HCT116 (cell line): ENCODE measurements at regions not wholly inside any gene's neighbourhood (a gene's known extent, or its start where the extent isn't known, plus 50 kb on each side); places are given as distances from the start of the nearest gene placed in this dataset.

ENCODE experiments used
- CEBPB ChIP-seq: IDR thresholded peaks from 2 replicates; pipeline ENCODE4 v1.6.1; 2012; ENCODE audit warnings: low read depth
- EGR1 ChIP-seq: IDR thresholded peaks from 2 replicates; pipeline ENCODE4 v1.6.1; 2012; ENCODE audit warnings: low read depth
- RAD21 ChIP-seq: IDR thresholded peaks from 2 replicates; pipeline ENCODE4 v1.6.1; 2012; ENCODE audit warnings: low read depth, mild to moderate bottlenecking
- SP1 ChIP-seq: IDR thresholded peaks from 2 replicates; pipeline ENCODE4 v1.6.1; 2012; ENCODE audit warnings: low read depth
- YY1 ChIP-seq: IDR thresholded peaks from 2 replicates; pipeline ENCODE4 v1.6.1; 2011; ENCODE audit warnings: low read length, low read depth, moderate library complexity, mild to moderate bottlenecking; ENCODE audit not compliant: insufficient replicate concordance; ENCODE audit errors: extremely low read depth
- TF ChIP-seq, protein P1 (sequence below), 3 experiments: fragments of 200-600 bp in 1 of 3; sonication (generic) in 1 of 3; IDR thresholded peaks in 2 of 3; conservative IDR thresholded peaks in 1 of 3; 2 replicates each; pipeline ENCODE4 v1.5.1; 2012 to 2017; ENCODE audit warnings: low read depth in 2 of 3, low read length in 2 of 3, antibody characterized with exemption in 1 of 3, borderline replicate concordance in 1 of 3, control low read depth in 1 of 3, mild to moderate bottlenecking in 1 of 3, mixed read lengths in 1 of 3, mixed run types in 1 of 3, moderate library complexity in 1 of 3; ENCODE audit not compliant: insufficient read depth in 1 of 3

DNA sequence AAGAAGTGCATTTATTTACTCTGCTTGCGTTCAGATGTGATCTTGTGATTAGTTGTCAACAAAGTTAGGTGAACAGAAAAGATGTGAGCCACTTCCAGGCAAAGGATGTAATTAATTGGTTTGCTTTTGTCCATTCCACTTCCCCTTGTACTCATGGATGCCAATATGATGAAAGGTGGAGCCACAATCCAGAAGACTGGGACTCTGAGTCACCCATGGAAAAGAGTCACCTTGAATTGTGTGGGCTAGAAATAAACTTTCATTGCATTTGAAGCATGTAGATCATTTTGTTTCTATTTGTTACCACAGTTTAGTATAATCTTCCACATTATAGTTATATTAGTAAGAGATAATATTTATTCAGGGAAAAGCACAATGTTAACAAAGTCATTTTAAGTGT is 684.2 kb downstream of the LTN1 start:
- TF ChIP-seq RAD21 = no peak
- no peak for TF ChIP-seq SP1
- TF ChIP-seq, protein P1, sequence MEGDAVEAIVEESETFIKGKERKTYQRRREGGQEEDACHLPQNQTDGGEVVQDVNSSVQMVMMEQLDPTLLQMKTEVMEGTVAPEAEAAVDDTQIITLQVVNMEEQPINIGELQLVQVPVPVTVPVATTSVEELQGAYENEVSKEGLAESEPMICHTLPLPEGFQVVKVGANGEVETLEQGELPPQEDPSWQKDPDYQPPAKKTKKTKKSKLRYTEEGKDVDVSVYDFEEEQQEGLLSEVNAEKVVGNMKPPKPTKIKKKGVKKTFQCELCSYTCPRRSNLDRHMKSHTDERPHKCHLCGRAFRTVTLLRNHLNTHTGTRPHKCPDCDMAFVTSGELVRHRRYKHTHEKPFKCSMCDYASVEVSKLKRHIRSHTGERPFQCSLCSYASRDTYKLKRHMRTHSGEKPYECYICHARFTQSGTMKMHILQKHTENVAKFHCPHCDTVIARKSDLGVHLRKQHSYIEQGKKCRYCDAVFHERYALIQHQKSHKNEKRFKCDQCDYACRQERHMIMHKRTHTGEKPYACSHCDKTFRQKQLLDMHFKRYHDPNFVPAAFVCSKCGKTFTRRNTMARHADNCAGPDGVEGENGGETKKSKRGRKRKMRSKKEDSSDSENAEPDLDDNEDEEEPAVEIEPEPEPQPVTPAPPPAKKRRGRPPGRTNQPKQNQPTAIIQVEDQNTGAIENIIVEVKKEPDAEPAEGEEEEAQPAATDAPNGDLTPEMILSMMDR (IDR thresholded peaks at IDR 0.05 in 2 of 3, conservative IDR thresholded peaks at IDR 0.05 in 1 of 3; ENCODE audit: borderline replicate concordance in 1 of 3, insufficient read depth in 1 of 3, low read depth in 2 of 3, low read length in 2 of 3) = no peak
- TF ChIP-seq EGR1 = no peak
- TF ChIP-seq YY1 = no peak
- TF ChIP-seq CEBPB = no peak
